ENCODE measurements at regions not wholly inside any gene's neighbourhood (a gene's known extent, or its start where the extent isn't known, plus 50 kb on each side); places are given as distances from the start of the nearest gene placed in this dataset.

- CTCF ChIA-PET: interaction anchor here (1.5 kb wide), 1 partner anchor 11 kb away, joined by 5 read pairs; no protein-coding TSS in a partner anchor
- TF ChIP-seq CTCF (IDR thresholded peaks at IDR 0.05): no peak
- H3K4me3 Mint-ChIP-seq: no peak overlapping the region
Observed at GRCh38 chr12:94732367-94732990, 82.1 kb upstream of the TMCC3 start.

GRCh38 chr12:94731733-94732360, 81.5 kb upstream of the TMCC3 start:
- no peak for TF ChIP-seq CTCF (IDR thresholded peaks at IDR 0.05)
- no peak overlapping the region for H3K4me3 Mint-ChIP-seq
- intact Hi-C loops (cut with micrococcal nuclease): no loop called here
- peaks cover 28% of the 10 kb centered on the region for H3K36me3 Mint-ChIP-seq (ENCODE audit: low read depth)
- peaks cover 13% of the 10 kb centered on the region for H3K9me3 Mint-ChIP-seq
- POLR2A ChIA-PET: no interaction called here
- H3K4me1 Mint-ChIP-seq: peaks cover 19% of the 10 kb centered on the region
- ATAC-seq (ENCODE audit: low read depth) (no peak), DNase-seq (no peak)
- CTCF ChIA-PET: interaction anchor here (1.5 kb wide), 1 partner anchor 10 kb away, joined by 5 read pairs; no protein-coding TSS in a partner anchor
- H3K27ac Mint-ChIP-seq: no peak overlapping the region
- H3K27me3 Mint-ChIP-seq: no peaks in the 10 kb centered on the region

More at GRCh38 chr12:94732367-94732990, 82.1 kb upstream of the TMCC3 start:
- H3K9me3 Mint-ChIP-seq: peaks cover 7% of the 10 kb centered on the region
- H3K36me3 Mint-ChIP-seq (ENCODE audit: low read depth): peaks cover 22% of the 10 kb centered on the region
- H3K27ac Mint-ChIP-seq: no peak overlapping the region
- POLR2A ChIA-PET: no interaction called here
- ATAC-seq (ENCODE audit: low read depth) (no peak), DNase-seq (no peak)
- no peaks in the 10 kb centered on the region for H3K27me3 Mint-ChIP-seq
- intact Hi-C loops (cut with micrococcal nuclease): no loop called here
- H3K4me1 Mint-ChIP-seq: peaks cover 14% of the 10 kb centered on the region

GRCh38 chr12:94730847-94731246, 80.5 kb upstream of the TMCC3 start:
- ATAC-seq (ENCODE audit: low read depth): no peak
- Mint-ChIP-seq H3K27ac (no peak overlapping the region), H3K4me3 (no peak overlapping the region), H3K9me3 (peaks cover 15% of the 10 kb centered on the region), H3K27me3 (no peaks in the 10 kb centered on the region), H3K36me3 (ENCODE audit: low read depth) (peaks cover 29% of the 10 kb centered on the region), H3K4me1 (peaks cover 21% of the 10 kb centered on the region)
- ChIA-PET CTCF (interaction anchor here (1.5 kb wide), 1 partner anchor 9 kb away, joined by 5 read pairs; no protein-coding TSS in a partner anchor), POLR2A (interaction anchor here (1.2 kb wide), 1 partner anchor 10 kb away, joined by 5 read pairs; no protein-coding TSS in a partner anchor)
- intact Hi-C loops (cut with micrococcal nuclease): no loop called here
- no peak for DNase-seq
- no peak for TF ChIP-seq CTCF (IDR thresholded peaks at IDR 0.05)

GRCh38 chr12:94726236-94726835, 76.0 kb upstream of the TMCC3 start:
- POLR2A ChIA-PET: no interaction called here
- CTCF ChIA-PET: interaction anchor here (0.7 to 1.0 kb wide), 2 partner anchors 347 to 545 kb away, joined by 3 read pairs; partner anchors contain the start of gene NR2C1
- Mint-ChIP-seq H3K27ac (no peak overlapping the region), H3K4me1 (peaks cover 45% of the 10 kb centered on the region), H3K27me3 (no peaks in the 10 kb centered on the region), H3K9me3 (peaks cover 15% of the 10 kb centered on the region), H3K36me3 (ENCODE audit: low read depth) (peaks cover 21% of the 10 kb centered on the region), H3K4me3 (no peak overlapping the region)
- TF ChIP-seq CTCF (IDR thresholded peaks at IDR 0.05): no peak
- DNase-seq (no peak), ATAC-seq (ENCODE audit: low read depth) (no peak)
- intact Hi-C loops (cut with micrococcal nuclease): loop anchor here (2.0 kb wide), 1 partner anchor 124 kb away; no protein-coding TSS in a partner anchor
